ENCODE measurements at regions not wholly inside any gene's neighbourhood (a gene's known extent, or its start where the extent isn't known, plus 50 kb on each side); places are given as distances from the start of the nearest gene placed in this dataset.

DNA sequence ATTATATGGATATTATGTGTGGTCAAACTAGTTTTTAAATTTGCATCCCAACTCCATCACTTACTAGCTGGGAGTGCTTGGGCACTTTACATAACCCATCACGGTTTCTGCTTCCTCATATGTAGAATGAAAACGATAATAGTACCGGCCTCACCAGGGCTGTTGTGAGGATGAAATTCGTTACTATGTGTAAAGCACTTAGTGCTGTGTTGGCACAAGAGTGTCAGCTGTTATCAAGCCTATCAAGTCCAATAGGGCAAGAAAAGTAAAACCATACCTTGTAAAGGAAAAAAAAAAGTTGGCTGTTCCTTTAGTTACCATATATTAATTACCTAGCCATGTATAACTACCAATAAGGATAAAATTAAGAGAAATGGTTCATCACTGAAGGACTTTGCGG lies 65.4 kb downstream of the TET3 start (continued):
- TF ChIP-seq SUZ12 (IDR thresholded peaks at IDR 0.05; ENCODE audit: low read length): no peak
